Natural killer cell (primary cell): ENCODE measurements at regions not wholly inside any gene's neighbourhood (a gene's known extent, or its start where the extent isn't known, plus 50 kb on each side); places are given as distances from the start of the nearest gene placed in this dataset.

Experiments
- ATAC-seq, 3 donors: fragments of 150-1000 bp in 2 of 3; fragments of 200-7000 bp in 1 of 3; cut with Tn5 transposase; 1 replicate in 1 of 3; 2 replicates in 2 of 3; pipeline ENCODE4 v1.10.0; 2021; ENCODE audit warnings: mild to moderate bottlenecking in 2 of 3, moderate library complexity in 2 of 3
- DNase-seq, 2 donors: peaks; one replicate each; pipeline versions ENCODE4 v3.0.0 to v3.0.0-alpha.2; 2013 to 2021; ENCODE audit warnings: mixed read lengths in 1 of 2
- H3K27ac ChIP-seq: one replicate; pipeline ENCODE4 v1.5.1; 2013; ENCODE audit warnings: mild to moderate bottlenecking, low read length
- H3K27me3 ChIP-seq: one replicate; pipeline ENCODE4 v1.6.1; 2013; ENCODE audit warnings: low read length; ENCODE audit not compliant: control insufficient read depth, insufficient read depth
- H3K36me3 ChIP-seq: one replicate; pipeline ENCODE4 v1.6.1; 2013; ENCODE audit warnings: low read length; ENCODE audit not compliant: control insufficient read depth, insufficient read depth
- H3K4me1 ChIP-seq: one replicate; pipeline ENCODE4 v1.6.1; 2013; ENCODE audit warnings: low read length; ENCODE audit not compliant: control insufficient read depth, insufficient read depth
- H3K4me3 ChIP-seq: one replicate; pipeline ENCODE4 v1.5.1; 2013; ENCODE audit warnings: low read length
- H3K9me3 ChIP-seq: one replicate; pipeline ENCODE4 v1.6.1; 2013; ENCODE audit warnings: low read length; ENCODE audit not compliant: control insufficient read depth, insufficient read depth
- H3K27ac Mint-ChIP-seq, 2 donors: one replicate each; pipeline ENCODE4 v1.8.0; 2022; ENCODE audit warnings: mild to moderate bottlenecking in 2 of 2, mixed read lengths in 2 of 2, moderate library complexity in 1 of 2
- H3K27me3 Mint-ChIP-seq, 2 donors: one replicate each; pipeline ENCODE4 v1.8.0; 2022; ENCODE audit warnings: low read depth in 2 of 2, mixed read lengths in 2 of 2
- H3K36me3 Mint-ChIP-seq: one replicate; pipeline ENCODE4 v1.8.0; 2022; ENCODE audit warnings: mixed read lengths
- H3K4me1 Mint-ChIP-seq, 2 donors: one replicate each; pipeline ENCODE4 v1.8.0; 2022; ENCODE audit warnings: mixed read lengths in 2 of 2
- H3K4me3 Mint-ChIP-seq: one replicate; pipeline ENCODE4 v1.8.0; 2022; ENCODE audit warnings: mild to moderate bottlenecking, moderate library complexity, mixed read lengths
- H3K9me3 Mint-ChIP-seq, 2 donors: one replicate each; pipeline ENCODE4 v1.8.0; 2022; ENCODE audit warnings: mixed read lengths in 2 of 2
- CTCF ChIP-seq: fragments of 200-600 bp; IDR thresholded peaks from one replicate; pipeline ENCODE4 v1.8.0; 2022; ENCODE audit warnings: antibody characterized with exemption
- WGBS: methylation state at CpG from one replicate; pipeline ENCODE4 v1.1.7; 2013; ENCODE audit warnings: missing lambda C conversion rate; ENCODE audit not compliant: insufficient coverage; 5-methylcytosine and 5-hydroxymethylcytosine counted together
- intact Hi-C: fragments of 100-400 bp; cut with micrococcal nuclease; formaldehyde crosslinking; loops from one replicate; pipeline ENCODE4 v1.14.2; 2022

GRCh38 chr1:99529002-99529401, 116.9 kb upstream of the PALMD start:
- Mint-ChIP-seq H3K36me3 (no peaks in the 10 kb centered on the region), H3K4me1 (no peaks in the 10 kb centered on the region), H3K4me3 (no peak overlapping the region), H3K27me3 (no peaks in the 10 kb centered on the region), H3K27ac (no peak overlapping the region), H3K9me3 (peaks cover 2 to 3% of the 10 kb centered on the region in 2 donors)
- ATAC-seq = no peak
- no peaks in the 10 kb centered on the region for H3K9me3 ChIP-seq
- no peak for DNase-seq
- H3K4me3 ChIP-seq = no peak overlapping the region
- no peaks in the 10 kb centered on the region for H3K36me3 ChIP-seq
- no peaks in the 10 kb centered on the region for H3K4me1 ChIP-seq
- intact Hi-C loops = no loop called here
- WGBS = 55% methylated on average over 3 of the region's 3 CpGs
- H3K27ac ChIP-seq = no peak overlapping the region
- TF ChIP-seq CTCF = no peak
- H3K27me3 ChIP-seq = no peaks in the 10 kb centered on the region

- Mint-ChIP-seq H3K4me1 (no peaks in the 10 kb centered on the region), H3K9me3 (no peaks in the 10 kb centered on the region), H3K27me3 (no peaks in the 10 kb centered on the region), H3K4me3 (no peak overlapping the region), H3K36me3 (no peaks in the 10 kb centered on the region), H3K27ac (no peak overlapping the region)
- 91% methylated on average over 2 of the region's 5 CpGs for WGBS
- H3K9me3 ChIP-seq = no peaks in the 10 kb centered on the region
- ATAC-seq = no peak
- peaks cover 2% of the 10 kb centered on the region for H3K27me3 ChIP-seq
- intact Hi-C loops = no loop called here
- no peak for TF ChIP-seq CTCF
- no peaks in the 10 kb centered on the region for H3K4me1 ChIP-seq
- H3K27ac ChIP-seq = no peak overlapping the region
- H3K4me3 ChIP-seq = no peak overlapping the region
- DNase-seq = no peak
- no peaks in the 10 kb centered on the region for H3K36me3 ChIP-seq
Observed at GRCh38 chr1:99531578-99532275, 114.2 kb upstream of the PALMD start.

- Histone ChIP-seq H3K36me3 (no peaks in the 10 kb centered on the region), H3K4me3 (no peak overlapping the region), H3K9me3 (no peaks in the 10 kb centered on the region), H3K27ac (no peak overlapping the region), H3K4me1 (no peaks in the 10 kb centered on the region), H3K27me3 (peaks cover 2% of the 10 kb centered on the region)
- Mint-ChIP-seq H3K27me3 (no peaks in the 10 kb centered on the region), H3K27ac (no peak overlapping the region), H3K9me3 (no peaks in the 10 kb centered on the region), H3K36me3 (no peaks in the 10 kb centered on the region), H3K4me3 (no peak overlapping the region), H3K4me1 (no peaks in the 10 kb centered on the region)
- ATAC-seq (no peak), DNase-seq (no peak)
- no peak for TF ChIP-seq CTCF
- intact Hi-C loops = no loop called here
- WGBS = 95% methylated on average over 1 of the region's 1 CpG
Observed at GRCh38 chr1:99532276-99532580, 113.7 kb upstream of the PALMD start.

GRCh38 chr1:99533909-99534637, 111.8 kb upstream of the PALMD start:
- no peak overlapping the region for H3K4me3 ChIP-seq
- Mint-ChIP-seq H3K27ac (no peak overlapping the region), H3K4me1 (no peaks in the 10 kb centered on the region), H3K9me3 (no peaks in the 10 kb centered on the region), H3K4me3 (no peak overlapping the region), H3K27me3 (no peaks in the 10 kb centered on the region), H3K36me3 (no peaks in the 10 kb centered on the region)
- no peak for DNase-seq
- TF ChIP-seq CTCF = no peak
- no peaks in the 10 kb centered on the region for H3K36me3 ChIP-seq
- no peak overlapping the region for H3K27ac ChIP-seq
- ATAC-seq = no peak
- 79% methylated on average over 8 of the region's 9 CpGs for WGBS
- H3K27me3 ChIP-seq = peaks cover 2% of the 10 kb centered on the region
- H3K4me1 ChIP-seq = no peaks in the 10 kb centered on the region
- H3K9me3 ChIP-seq = no peaks in the 10 kb centered on the region
- intact Hi-C loops = no loop called here
